ENCODE measurements at regions not wholly inside any gene's neighbourhood (a gene's known extent, or its start where the extent isn't known, plus 50 kb on each side); places are given as distances from the start of the nearest gene placed in this dataset.

- no peaks in the 10 kb centered on the region for H3K9me2 ChIP-seq (replicated peaks; ENCODE audit: control insufficient read depth, low read length)
- no peak overlapping the region for H3K4me2 ChIP-seq (ENCODE audit: low read length)
- H3K36me3 ChIP-seq (ENCODE audit: control insufficient read depth, low read length), result no peaks in the 10 kb centered on the region
- no peak overlapping the region for H3K27ac ChIP-seq (ENCODE audit: low read depth, low read length)
- no peak for TF ChIP-seq EZH2phosphoT487 (IDR thresholded peaks at IDR 0.05; ENCODE audit: borderline replicate concordance, low read length)
- TF ChIP-seq, protein P1, sequence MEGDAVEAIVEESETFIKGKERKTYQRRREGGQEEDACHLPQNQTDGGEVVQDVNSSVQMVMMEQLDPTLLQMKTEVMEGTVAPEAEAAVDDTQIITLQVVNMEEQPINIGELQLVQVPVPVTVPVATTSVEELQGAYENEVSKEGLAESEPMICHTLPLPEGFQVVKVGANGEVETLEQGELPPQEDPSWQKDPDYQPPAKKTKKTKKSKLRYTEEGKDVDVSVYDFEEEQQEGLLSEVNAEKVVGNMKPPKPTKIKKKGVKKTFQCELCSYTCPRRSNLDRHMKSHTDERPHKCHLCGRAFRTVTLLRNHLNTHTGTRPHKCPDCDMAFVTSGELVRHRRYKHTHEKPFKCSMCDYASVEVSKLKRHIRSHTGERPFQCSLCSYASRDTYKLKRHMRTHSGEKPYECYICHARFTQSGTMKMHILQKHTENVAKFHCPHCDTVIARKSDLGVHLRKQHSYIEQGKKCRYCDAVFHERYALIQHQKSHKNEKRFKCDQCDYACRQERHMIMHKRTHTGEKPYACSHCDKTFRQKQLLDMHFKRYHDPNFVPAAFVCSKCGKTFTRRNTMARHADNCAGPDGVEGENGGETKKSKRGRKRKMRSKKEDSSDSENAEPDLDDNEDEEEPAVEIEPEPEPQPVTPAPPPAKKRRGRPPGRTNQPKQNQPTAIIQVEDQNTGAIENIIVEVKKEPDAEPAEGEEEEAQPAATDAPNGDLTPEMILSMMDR (IDR thresholded peaks at IDR 0.05; ENCODE audit: low read depth, low read length, poor library complexity, severe bottlenecking), result no peak
- H3K79me2 ChIP-seq (ENCODE audit: control insufficient read depth, low read length), result no peaks in the 10 kb centered on the region
- H3K9me3 ChIP-seq (ENCODE audit: control insufficient read depth, insufficient read depth, low read length), result no peaks in the 10 kb centered on the region
- peaks cover 36% of the 10 kb centered on the region for H3K27me3 ChIP-seq (ENCODE audit: control insufficient read depth, low read length)
- no peak overlapping the region for H3K4me3 ChIP-seq (ENCODE audit: low read length)
- H3K4me1 ChIP-seq (ENCODE audit: control insufficient read depth, low read length), result no peaks in the 10 kb centered on the region
- H3F3A ChIP-seq (ENCODE audit: control insufficient read depth, insufficient read depth), result no peaks in the 10 kb centered on the region
- H4K20me1 ChIP-seq (ENCODE audit: control insufficient read depth, insufficient read depth, low read depth, low read length), result no peaks in the 10 kb centered on the region
Observed at GRCh38 chr6:14040042-14040441, 77.5 kb upstream of the CD83 start.

GRCh38 chr6:14046476-14047068 lies 71.0 kb upstream of the CD83 start:
- Histone ChIP-seq H3K4me2 (ENCODE audit: low read length) (no peak overlapping the region), H3K9me3 (ENCODE audit: control insufficient read depth, insufficient read depth, low read length) (no peaks in the 10 kb centered on the region)

GRCh38 chr6:14047151-14047740 lies 70.3 kb upstream of the CD83 start:
- Histone ChIP-seq H3F3A (ENCODE audit: control insufficient read depth, insufficient read depth) (no peaks in the 10 kb centered on the region), H3K27ac (ENCODE audit: low read depth, low read length) (no peak overlapping the region), H3K4me3 (ENCODE audit: low read length) (no peak overlapping the region), H3K4me2 (ENCODE audit: low read length) (no peak overlapping the region), H3K4me1 (ENCODE audit: control insufficient read depth, low read length) (no peaks in the 10 kb centered on the region), H3K79me2 (ENCODE audit: control insufficient read depth, low read length) (no peaks in the 10 kb centered on the region), H3K27me3 (ENCODE audit: control insufficient read depth, low read length) (peaks cover 22% of the 10 kb centered on the region), H3K9me2 (replicated peaks; ENCODE audit: control insufficient read depth, low read length) (no peaks in the 10 kb centered on the region), H3K36me3 (ENCODE audit: control insufficient read depth, low read length) (no peaks in the 10 kb centered on the region), H4K20me1 (ENCODE audit: control insufficient read depth, insufficient read depth, low read depth, low read length) (no peaks in the 10 kb centered on the region), H3K9me3 (ENCODE audit: control insufficient read depth, insufficient read depth, low read length) (no peaks in the 10 kb centered on the region)
- no peak for TF ChIP-seq EZH2phosphoT487 (IDR thresholded peaks at IDR 0.05; ENCODE audit: borderline replicate concordance, low read length)
- TF ChIP-seq, protein P1 (IDR thresholded peaks at IDR 0.05; ENCODE audit: low read depth, low read length, poor library complexity, severe bottlenecking), result no peak

More at GRCh38 chr6:14046476-14047068, 71.0 kb upstream of the CD83 start:
- no peaks in the 10 kb centered on the region for H3K79me2 ChIP-seq (ENCODE audit: control insufficient read depth, low read length)
- H3K9me2 ChIP-seq (replicated peaks; ENCODE audit: control insufficient read depth, low read length), result no peaks in the 10 kb centered on the region
- H3F3A ChIP-seq (ENCODE audit: control insufficient read depth, insufficient read depth), result no peaks in the 10 kb centered on the region
- H3K27ac ChIP-seq (ENCODE audit: low read depth, low read length), result no peak overlapping the region
- no peaks in the 10 kb centered on the region for H3K36me3 ChIP-seq (ENCODE audit: control insufficient read depth, low read length)
- no peak for TF ChIP-seq EZH2phosphoT487 (IDR thresholded peaks at IDR 0.05; ENCODE audit: borderline replicate concordance, low read length)
- TF ChIP-seq, protein P1 (IDR thresholded peaks at IDR 0.05; ENCODE audit: low read depth, low read length, poor library complexity, severe bottlenecking), result peak; percentile 73
- peaks cover 16% of the 10 kb centered on the region for H3K27me3 ChIP-seq (ENCODE audit: control insufficient read depth, low read length)
- no peaks in the 10 kb centered on the region for H3K4me1 ChIP-seq (ENCODE audit: control insufficient read depth, low read length)
- no peak overlapping the region for H3K4me3 ChIP-seq (ENCODE audit: low read length)
- no peaks in the 10 kb centered on the region for H4K20me1 ChIP-seq (ENCODE audit: control insufficient read depth, insufficient read depth, low read depth, low read length)
